AG10803 (cell line): ENCODE measurements at regions not wholly inside any gene's neighbourhood (a gene's known extent, or its start where the extent isn't known, plus 50 kb on each side); places are given as distances from the start of the nearest gene placed in this dataset.
"Not testable (repeated sequence)": the region's sequence is repeated elsewhere in the genome, so short reads cannot be mapped to it uniquely, and the experiment has no call there.

Experiments
- DNase-seq: peaks from one replicate; pipeline ENCODE4 v3.0.0; 2010; ENCODE audit warnings: low read depth
- H3K4me3 ChIP-seq: 2 replicates; pipeline ENCODE4 v1.5.1; 2011; ENCODE audit warnings: mild to moderate bottlenecking, low read length, control low read depth
- CTCF ChIP-seq: conservative IDR thresholded peaks from 2 replicates; pipeline ENCODE4 v1.5.1; 2011; ENCODE audit warnings: mild to moderate bottlenecking, low read length, control low read depth, inconsistent platforms

DNA sequence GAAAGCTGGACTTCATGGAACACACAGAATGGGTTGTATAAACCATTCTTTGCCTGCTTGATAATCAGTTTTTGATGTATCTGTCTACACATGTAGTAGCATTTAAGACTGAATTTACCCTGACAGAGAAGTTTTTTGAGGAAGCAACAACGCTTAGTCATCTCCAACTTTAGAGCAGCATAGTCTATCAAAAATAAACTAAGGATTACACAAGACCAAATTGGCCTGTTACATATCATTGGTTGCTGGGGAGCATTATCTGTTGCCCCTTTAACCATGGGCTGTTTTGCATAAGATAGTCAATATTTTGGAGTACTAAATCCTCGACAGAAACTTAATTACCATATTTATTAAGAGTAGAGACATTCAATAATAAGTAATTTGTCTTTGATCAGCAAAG is 347.4 kb downstream of the FAM47B start:
- no peak overlapping the region for H3K4me3 ChIP-seq
- no peak for DNase-seq
- TF ChIP-seq CTCF: no peak

DNA sequence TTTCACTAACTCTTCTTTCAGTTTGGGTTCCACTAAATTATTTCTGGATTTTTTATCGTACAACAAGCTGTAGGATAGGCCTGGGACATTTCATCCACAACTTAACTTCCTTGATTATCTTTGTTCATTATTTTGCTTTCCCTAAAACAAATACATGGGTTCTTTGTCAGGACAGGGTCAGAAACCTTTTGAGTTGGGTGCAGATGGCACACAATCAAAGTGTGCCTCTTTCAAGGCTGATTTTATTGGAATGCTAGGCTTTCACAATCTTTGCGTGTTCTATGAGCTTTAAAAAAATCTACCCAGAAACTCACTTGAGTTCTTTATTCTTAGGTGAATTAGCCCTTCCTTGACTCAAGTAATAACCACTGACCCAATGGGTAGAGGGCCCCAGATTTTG is 348.4 kb downstream of the FAM47B start:
- TF ChIP-seq CTCF: no peak
- no peak overlapping the region for H3K4me3 ChIP-seq
- DNase-seq: no peak

- H3K4me3 ChIP-seq: no peak overlapping the region
- DNase-seq: no peak
- no peak for TF ChIP-seq CTCF
These were observed 349.9 kb downstream of the FAM47B start for GRCh38 chrX:35292522-35292921.

DNA sequence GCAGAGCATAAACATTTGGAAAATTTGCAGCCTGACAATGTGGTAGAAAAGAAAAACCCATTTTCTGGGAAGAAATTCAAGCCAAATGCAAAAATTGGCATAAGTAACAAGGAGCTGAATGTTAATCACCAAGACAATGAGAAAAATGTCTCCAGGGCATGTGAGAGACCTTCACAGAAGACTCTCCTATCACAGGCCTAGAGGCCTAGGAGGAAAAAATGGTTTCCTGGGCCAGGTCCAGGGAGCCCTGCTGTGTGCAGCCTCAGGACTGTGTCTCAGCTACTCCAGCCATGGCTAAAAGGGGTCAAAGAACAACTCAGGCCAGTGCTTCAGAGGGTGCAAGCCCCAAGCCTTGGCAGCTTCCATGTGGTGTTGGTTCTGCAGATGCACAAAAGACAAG is 362.4 kb downstream of the FAM47B start:
- DNase-seq, H3K4me3 ChIP-seq: not testable (repeated sequence)

DNA sequence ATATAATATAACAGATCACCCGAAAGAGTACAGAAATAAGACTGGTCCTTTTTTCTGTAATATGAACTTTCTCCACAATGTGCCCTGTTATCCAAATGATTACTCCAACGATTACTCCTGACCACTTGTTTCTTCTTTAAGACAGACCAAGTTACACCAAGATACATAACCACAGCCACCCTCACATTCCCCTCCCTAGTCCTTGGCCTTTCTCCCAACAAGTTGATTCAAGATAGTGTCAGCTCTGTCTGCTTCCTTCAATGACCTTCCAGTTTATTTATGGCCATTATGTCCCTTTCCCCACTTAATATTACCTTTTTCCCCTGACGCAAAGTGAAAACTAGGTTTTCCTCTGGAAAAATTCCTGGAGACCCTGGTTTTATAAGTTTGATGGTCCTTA is 397.2 kb downstream of the FAM47B start:
- H3K4me3 ChIP-seq: no peak overlapping the region
- TF ChIP-seq CTCF: no peak
- DNase-seq: no peak

- no peak overlapping the region for H3K4me3 ChIP-seq
- no peak for DNase-seq
- no peak for TF ChIP-seq CTCF
These were observed 397.9 kb downstream of the FAM47B start for GRCh38 chrX:35340465-35340864.

DNA sequence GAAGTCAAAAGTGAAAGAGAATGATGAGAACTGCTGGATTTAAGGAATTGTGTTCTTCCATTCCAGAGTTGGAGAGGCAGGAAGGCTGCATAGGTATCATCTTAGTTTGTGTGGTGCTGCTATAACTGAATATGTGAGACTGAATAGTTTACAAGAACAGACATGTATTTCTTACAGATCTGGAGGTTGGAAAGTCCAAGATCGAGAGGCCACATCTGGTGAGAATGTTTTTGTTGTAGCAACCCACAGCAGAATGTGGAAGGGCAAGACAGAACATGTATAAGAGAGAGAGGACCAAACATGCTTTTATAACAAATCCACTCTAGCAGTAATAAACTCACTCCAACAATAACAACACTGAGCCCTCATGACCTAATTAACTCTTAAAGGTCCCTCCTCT is 408.6 kb downstream of the FAM47B start:
- TF ChIP-seq CTCF: no peak
- DNase-seq: no peak
- H3K4me3 ChIP-seq: no peak overlapping the region

DNA sequence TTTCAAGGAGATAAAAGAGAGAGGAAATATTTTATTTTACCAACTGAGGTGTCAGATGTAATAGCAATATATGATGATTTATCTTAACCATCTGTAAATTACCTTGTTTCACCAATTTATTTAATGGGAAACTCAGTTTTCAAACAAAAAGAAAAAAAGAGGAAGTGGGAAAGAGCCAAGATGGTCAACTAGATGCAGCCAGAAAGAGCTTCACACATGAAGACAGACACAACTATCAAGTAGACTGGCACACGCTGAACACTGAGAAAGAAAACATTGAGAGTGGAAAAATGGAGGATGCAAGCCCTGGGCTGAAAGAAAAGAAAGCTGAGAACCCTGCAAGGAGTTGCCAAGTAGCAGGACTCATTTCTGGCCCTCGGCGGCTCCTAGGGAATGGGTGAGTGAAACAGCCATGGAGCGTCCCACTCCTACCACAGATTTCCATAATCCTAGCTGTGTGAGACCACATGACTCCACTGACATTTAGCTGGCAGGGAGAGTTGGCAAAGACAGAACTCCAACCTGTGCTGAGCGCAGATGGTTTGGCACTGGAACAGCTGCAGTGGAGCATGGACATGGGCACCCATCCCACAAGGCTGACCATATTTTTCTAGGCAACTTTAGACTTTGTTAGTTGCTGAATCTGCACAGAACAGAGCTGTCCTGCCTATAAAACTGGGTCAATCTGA is 409.3 kb downstream of the FAM47B start:
- no peak for DNase-seq
- no peak for TF ChIP-seq CTCF
- no peak overlapping the region for H3K4me3 ChIP-seq
